ENCODE measurements at regions not wholly inside any gene's neighbourhood (a gene's known extent, or its start where the extent isn't known, plus 50 kb on each side); places are given as distances from the start of the nearest gene placed in this dataset.

DNA sequence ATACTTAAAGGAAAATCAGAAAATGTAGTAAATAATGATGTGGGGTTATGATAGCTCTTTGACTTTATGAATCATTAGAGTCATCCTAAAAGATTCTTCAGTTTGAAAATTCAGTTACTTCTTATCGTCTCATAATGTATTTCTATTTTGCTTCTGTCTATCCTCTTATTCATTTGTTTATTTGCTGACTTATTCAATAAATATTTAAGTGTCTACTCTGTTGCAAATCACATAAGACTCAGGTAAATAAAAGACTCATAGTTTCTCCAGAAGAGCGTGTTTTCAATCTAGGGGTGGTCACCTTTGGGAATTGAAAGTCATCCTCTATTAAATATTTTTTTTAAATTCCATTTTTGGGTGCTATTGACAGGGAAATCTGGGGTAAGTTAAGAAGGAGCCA lies 69.1 kb upstream of the RBMS1 start (continued):
- TF ChIP-seq, protein P1, sequence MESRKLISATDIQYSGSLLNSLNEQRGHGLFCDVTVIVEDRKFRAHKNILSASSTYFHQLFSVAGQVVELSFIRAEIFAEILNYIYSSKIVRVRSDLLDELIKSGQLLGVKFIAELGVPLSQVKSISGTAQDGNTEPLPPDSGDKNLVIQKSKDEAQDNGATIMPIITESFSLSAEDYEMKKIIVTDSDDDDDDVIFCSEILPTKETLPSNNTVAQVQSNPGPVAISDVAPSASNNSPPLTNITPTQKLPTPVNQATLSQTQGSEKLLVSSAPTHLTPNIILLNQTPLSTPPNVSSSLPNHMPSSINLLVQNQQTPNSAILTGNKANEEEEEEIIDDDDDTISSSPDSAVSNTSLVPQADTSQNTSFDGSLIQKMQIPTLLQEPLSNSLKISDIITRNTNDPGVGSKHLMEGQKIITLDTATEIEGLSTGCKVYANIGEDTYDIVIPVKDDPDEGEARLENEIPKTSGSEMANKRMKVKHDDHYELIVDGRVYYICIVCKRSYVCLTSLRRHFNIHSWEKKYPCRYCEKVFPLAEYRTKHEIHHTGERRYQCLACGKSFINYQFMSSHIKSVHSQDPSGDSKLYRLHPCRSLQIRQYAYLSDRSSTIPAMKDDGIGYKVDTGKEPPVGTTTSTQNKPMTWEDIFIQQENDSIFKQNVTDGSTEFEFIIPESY (IDR thresholded peaks at IDR 0.05; ENCODE audit: borderline replicate concordance, low read depth) = no peak

DNA sequence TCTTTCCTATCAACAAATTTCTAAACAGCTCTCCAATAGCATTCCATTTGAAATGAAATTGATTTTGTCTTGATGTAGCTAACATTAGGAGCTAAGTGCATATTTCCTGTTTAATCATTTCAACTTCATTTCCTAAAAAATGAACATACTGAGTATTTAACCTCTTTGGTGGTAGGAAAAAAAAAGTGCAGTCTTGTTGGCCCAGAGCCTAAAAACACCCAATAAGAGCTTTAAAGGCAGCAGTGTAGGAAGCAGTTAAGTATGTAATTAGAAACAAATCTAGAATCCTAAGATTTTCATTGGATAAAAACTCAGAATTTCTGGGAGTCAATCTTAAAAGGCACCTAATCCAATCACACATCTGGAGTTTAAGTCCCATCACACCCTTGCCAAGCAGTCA lies 71.0 kb upstream of the RBMS1 start:
- DNase-seq = no peak
- Histone ChIP-seq H3K9ac (no peak overlapping the region), H3K9me2 (no peaks in the 10 kb centered on the region), H3K4me1 (ENCODE audit: control insufficient read depth in 1 of 2, insufficient read depth in 2 of 2, low read depth in 1 of 2, low read length in 1 of 2) (no peaks in the 10 kb centered on the region; a peak in 2 of 4 replicates), H4K20me1 (ENCODE audit: insufficient read depth) (no peaks in the 10 kb centered on the region), H3K9me3 (no peaks in the 10 kb centered on the region), H3K4me2 (no peak overlapping the region), H3K4me3 (ENCODE audit: low read depth in 2 of 2, low read length in 1 of 2) (no peak overlapping the region), H2AFZ (ENCODE audit: low read depth) (no peak overlapping the region), H3K79me2 (ENCODE audit: insufficient read depth) (no peaks in the 10 kb centered on the region), H3F3A (replicated peaks; ENCODE audit: insufficient read depth) (no peaks in the 10 kb centered on the region), H3K36me3 (replicated peaks in 1 of 2; ENCODE audit: control insufficient read depth in 1 of 2, insufficient read depth in 2 of 2, low read length in 1 of 2) (no peaks in the 10 kb centered on the region), H3K27me3 (ENCODE audit: insufficient read depth) (no peaks in the 10 kb centered on the region), H3K27ac (ENCODE audit: low read depth in 2 of 2, low read length in 1 of 2) (no peak overlapping the region)
- CTCF ChIA-PET = no interaction called here
- POLR2A ChIA-PET = no interaction called here
- no peak for TF ChIP-seq ELF1 (IDR thresholded peaks at IDR 0.05)
- TF ChIP-seq SIN3A (IDR thresholded peaks at IDR 0.05; ENCODE audit: borderline replicate concordance, low read depth, low read length) = no peak
- no peak for TF ChIP-seq YY1 (IDR thresholded peaks at IDR 0.05; ENCODE audit: low read depth)
- no peak for TF ChIP-seq TCF12 (IDR thresholded peaks at IDR 0.05)
- TF ChIP-seq FOXM1 (IDR thresholded peaks at IDR 0.05; ENCODE audit: low read depth) = no peak
- no peak for TF ChIP-seq POLR2AphosphoS5 (IDR thresholded peaks at IDR 0.05; ENCODE audit: low read depth, low read length)
- TF ChIP-seq RXRA (IDR thresholded peaks at IDR 0.05; ENCODE audit: borderline replicate concordance, low read depth) = no peak
- TF ChIP-seq, protein P2, sequence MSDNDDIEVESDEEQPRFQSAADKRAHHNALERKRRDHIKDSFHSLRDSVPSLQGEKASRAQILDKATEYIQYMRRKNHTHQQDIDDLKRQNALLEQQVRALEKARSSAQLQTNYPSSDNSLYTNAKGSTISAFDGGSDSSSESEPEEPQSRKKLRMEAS (IDR thresholded peaks at IDR 0.05; ENCODE audit: low read depth) = no peak
- TF ChIP-seq JUND (IDR thresholded peaks at IDR 0.05) = no peak

DNA sequence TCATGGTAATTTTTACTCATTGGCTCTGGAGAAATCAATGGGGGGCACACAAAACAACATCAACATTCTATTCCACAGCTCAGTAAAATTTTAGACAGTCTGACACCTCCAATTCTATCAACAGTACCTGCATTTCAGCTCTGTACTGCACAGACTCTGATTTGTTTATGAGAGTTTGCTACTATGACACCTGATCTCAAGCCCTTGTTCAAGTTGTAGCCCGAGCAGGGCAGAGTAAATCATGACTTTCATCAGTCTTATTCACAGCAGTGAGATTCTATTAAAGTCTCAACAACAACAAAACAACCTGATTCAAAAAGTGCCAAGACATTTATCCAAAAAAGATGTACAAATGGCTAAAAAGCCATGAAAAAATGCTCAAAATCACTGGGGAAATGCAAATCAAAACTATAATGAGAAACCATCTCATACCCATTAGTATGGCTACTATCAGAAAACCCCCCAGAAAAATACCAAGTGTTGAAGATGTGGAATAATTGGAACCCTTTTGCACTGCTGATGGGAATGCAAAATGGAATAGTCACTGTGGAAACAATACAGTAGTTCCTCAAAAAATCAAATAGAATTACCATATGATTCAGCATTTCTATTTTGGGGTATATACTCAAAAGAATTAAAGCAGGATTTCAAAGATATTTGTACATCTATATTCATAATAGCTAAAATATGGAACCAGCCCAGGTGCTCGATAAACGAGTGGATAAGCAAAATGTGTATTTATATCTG lies 71.7 kb upstream of the RBMS1 start:
- H3F3A ChIP-seq (replicated peaks; ENCODE audit: insufficient read depth) = no peaks in the 10 kb centered on the region
- H3K9ac ChIP-seq = no peak overlapping the region
- no peaks in the 10 kb centered on the region for H3K36me3 ChIP-seq (replicated peaks in 1 of 2; ENCODE audit: control insufficient read depth in 1 of 2, insufficient read depth in 2 of 2, low read length in 1 of 2)
- no peak overlapping the region for H3K27ac ChIP-seq (ENCODE audit: low read depth in 2 of 2, low read length in 1 of 2)
- no peaks in the 10 kb centered on the region; a peak in 2 of 4 replicates for H3K4me1 ChIP-seq (ENCODE audit: control insufficient read depth in 1 of 2, insufficient read depth in 2 of 2, low read depth in 1 of 2, low read length in 1 of 2)
- ChIA-PET POLR2A (no interaction called here), CTCF (no interaction called here)
- no peak overlapping the region for H3K4me2 ChIP-seq
- no peak overlapping the region for H2AFZ ChIP-seq (ENCODE audit: low read depth)
- H3K9me2 ChIP-seq = no peaks in the 10 kb centered on the region
- TF ChIP-seq MEF2A (IDR thresholded peaks at IDR 0.05; ENCODE audit: borderline replicate concordance, low read depth) (no peak), POLR2AphosphoS5 (IDR thresholded peaks at IDR 0.05; ENCODE audit: low read depth, low read length) (no peak), YY1 (IDR thresholded peaks at IDR 0.05; ENCODE audit: low read depth) (no peak), CHD2 (IDR thresholded peaks at IDR 0.05; ENCODE audit: low read length, partially characterized antibody) (no peak), EP300 (IDR thresholded peaks at IDR 0.05; ENCODE audit: borderline replicate concordance in 1 of 2, low read depth in 1 of 2, low read length in 1 of 2) (no peak), SIN3A (IDR thresholded peaks at IDR 0.05; ENCODE audit: borderline replicate concordance, low read depth, low read length) (no peak), JUND (IDR thresholded peaks at IDR 0.05) (no peak), RCOR1 (IDR thresholded peaks at IDR 0.05; ENCODE audit: low read length) (no peak), FOXM1 (IDR thresholded peaks at IDR 0.05; ENCODE audit: low read depth) (no peak), NFIC (IDR thresholded peaks at IDR 0.05; ENCODE audit: borderline replicate concordance) (no peak), RXRA (IDR thresholded peaks at IDR 0.05; ENCODE audit: borderline replicate concordance, low read depth) (no peak), GABPA (IDR thresholded peaks at IDR 0.05; ENCODE audit: low read depth) (no peak), RFX5 (IDR thresholded peaks at IDR 0.05; ENCODE audit: low read length) (no peak)
- TF ChIP-seq, protein P3, sequence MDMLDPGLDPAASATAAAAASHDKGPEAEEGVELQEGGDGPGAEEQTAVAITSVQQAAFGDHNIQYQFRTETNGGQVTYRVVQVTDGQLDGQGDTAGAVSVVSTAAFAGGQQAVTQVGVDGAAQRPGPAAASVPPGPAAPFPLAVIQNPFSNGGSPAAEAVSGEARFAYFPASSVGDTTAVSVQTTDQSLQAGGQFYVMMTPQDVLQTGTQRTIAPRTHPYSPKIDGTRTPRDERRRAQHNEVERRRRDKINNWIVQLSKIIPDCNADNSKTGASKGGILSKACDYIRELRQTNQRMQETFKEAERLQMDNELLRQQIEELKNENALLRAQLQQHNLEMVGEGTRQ (IDR thresholded peaks at IDR 0.05; ENCODE audit: borderline replicate concordance, low read depth, low read length) = no peak
- TF ChIP-seq, protein P4, sequence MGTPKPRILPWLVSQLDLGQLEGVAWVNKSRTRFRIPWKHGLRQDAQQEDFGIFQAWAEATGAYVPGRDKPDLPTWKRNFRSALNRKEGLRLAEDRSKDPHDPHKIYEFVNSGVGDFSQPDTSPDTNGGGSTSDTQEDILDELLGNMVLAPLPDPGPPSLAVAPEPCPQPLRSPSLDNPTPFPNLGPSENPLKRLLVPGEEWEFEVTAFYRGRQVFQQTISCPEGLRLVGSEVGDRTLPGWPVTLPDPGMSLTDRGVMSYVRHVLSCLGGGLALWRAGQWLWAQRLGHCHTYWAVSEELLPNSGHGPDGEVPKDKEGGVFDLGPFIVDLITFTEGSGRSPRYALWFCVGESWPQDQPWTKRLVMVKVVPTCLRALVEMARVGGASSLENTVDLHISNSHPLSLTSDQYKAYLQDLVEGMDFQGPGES (IDR thresholded peaks at IDR 0.05; ENCODE audit: low read depth, low read length) = no peak
- TF ChIP-seq, protein P5, sequence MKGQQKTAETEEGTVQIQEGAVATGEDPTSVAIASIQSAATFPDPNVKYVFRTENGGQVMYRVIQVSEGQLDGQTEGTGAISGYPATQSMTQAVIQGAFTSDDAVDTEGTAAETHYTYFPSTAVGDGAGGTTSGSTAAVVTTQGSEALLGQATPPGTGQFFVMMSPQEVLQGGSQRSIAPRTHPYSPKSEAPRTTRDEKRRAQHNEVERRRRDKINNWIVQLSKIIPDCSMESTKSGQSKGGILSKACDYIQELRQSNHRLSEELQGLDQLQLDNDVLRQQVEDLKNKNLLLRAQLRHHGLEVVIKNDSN (IDR thresholded peaks at IDR 0.05; ENCODE audit: borderline replicate concordance, low read depth) = no peak
- H3K4me3 ChIP-seq (ENCODE audit: low read depth in 2 of 2, low read length in 1 of 2) = no peak overlapping the region
- no peaks in the 10 kb centered on the region for H3K79me2 ChIP-seq (ENCODE audit: insufficient read depth)
- 82% methylated on average over 3 of the region's 3 CpGs for WGBS (ENCODE audit: low lambda C conversion rate)
- no peak for DNase-seq
- no peaks in the 10 kb centered on the region for H3K27me3 ChIP-seq (ENCODE audit: insufficient read depth)
- no peaks in the 10 kb centered on the region for H4K20me1 ChIP-seq (ENCODE audit: insufficient read depth)
- H3K9me3 ChIP-seq = no peaks in the 10 kb centered on the region

Measured in SK-N-SH (cell line).